Right atrium auricular region (tissue), 2 donors: ENCODE measurements at regions not wholly inside any gene's neighbourhood (a gene's known extent, or its start where the extent isn't known, plus 50 kb on each side); places are given as distances from the start of the nearest gene placed in this dataset.

Experiments
- DNase-seq: peaks from one replicate; pipeline ENCODE4 v3.0.0-alpha.2; 2019; ENCODE audit warnings: low spot score
- H3K27ac ChIP-seq, 2 donors: fragments of 200-600 bp; sonication (generic); 1 replicate in 1 of 2; 2 replicates in 1 of 2; pipeline ENCODE4 v1.5.1; 2016 to 2019
- H3K27me3 ChIP-seq, 2 donors: fragments of 200-600 bp; sonication (generic); one replicate each; pipeline versions ENCODE4 v1.5.1 to v1.6.0; 2017 to 2019
- H3K36me3 ChIP-seq: fragments of 200-600 bp; sonication (generic); one replicate; pipeline ENCODE4 v1.5.1; 2016
- H3K4me1 ChIP-seq, 2 donors: fragments of 200-600 bp; sonication (generic); one replicate each; pipeline versions ENCODE4 v1.5.1 to v1.6.0; 2017 to 2019
- H3K4me3 ChIP-seq, 2 donors: fragments of 200-600 bp; sonication (generic); 1 replicate in 1 of 2; 2 replicates in 1 of 2; pipeline ENCODE4 v1.5.1; 2017 to 2019; ENCODE audit warnings: mild to moderate bottlenecking in 1 of 2, moderate library complexity in 1 of 2
- H3K9me3 ChIP-seq, 2 donors: fragments of 200-600 bp; sonication (generic); one replicate each; pipeline ENCODE4 v1.5.1; 2019
- CTCF ChIP-seq, 2 donors: fragments of 200-600 bp; sonication (generic); IDR thresholded peaks; one replicate each; pipeline ENCODE4 v1.5.1; 2019; ENCODE audit warnings: antibody characterized with exemption in 2 of 2

DNA sequence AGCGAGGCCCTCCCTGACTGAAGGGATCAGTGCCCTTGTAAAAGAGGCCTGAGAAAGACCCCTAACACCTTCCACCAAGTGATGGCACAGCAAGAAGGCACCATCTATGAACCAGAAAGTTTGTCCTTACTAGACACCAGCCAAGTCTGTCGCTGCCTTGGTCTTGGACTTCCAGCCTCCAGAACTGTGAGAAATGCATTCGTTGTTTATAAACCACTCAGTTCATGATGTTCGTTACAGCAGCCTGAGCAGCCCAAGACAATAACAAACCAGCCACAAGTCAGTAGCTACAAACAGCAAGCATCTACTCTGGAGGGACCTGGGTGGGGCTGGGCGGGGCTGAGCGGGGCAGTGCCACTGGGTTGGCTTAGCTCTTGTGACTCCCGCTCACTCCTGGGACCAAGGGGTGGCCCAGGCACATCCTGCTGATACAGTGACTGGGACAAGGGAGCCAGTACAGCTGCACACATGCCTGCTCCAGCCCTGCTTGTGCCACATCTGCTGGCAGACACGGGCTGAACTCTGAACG is 234.9 kb downstream of the IRF8 start:
- no peaks in the 10 kb centered on the region for H3K9me3 ChIP-seq
- H3K36me3 ChIP-seq, result no peaks in the 10 kb centered on the region
- H3K4me1 ChIP-seq, result no peaks in the 10 kb centered on the region
- TF ChIP-seq CTCF (IDR thresholded peaks at IDR 0.05), result no peak
- H3K27ac ChIP-seq, result no peak overlapping the region
- H3K27me3 ChIP-seq, result no peaks in the 10 kb centered on the region
- H3K4me3 ChIP-seq, result no peak overlapping the region
- DNase-seq, result no peak

DNA sequence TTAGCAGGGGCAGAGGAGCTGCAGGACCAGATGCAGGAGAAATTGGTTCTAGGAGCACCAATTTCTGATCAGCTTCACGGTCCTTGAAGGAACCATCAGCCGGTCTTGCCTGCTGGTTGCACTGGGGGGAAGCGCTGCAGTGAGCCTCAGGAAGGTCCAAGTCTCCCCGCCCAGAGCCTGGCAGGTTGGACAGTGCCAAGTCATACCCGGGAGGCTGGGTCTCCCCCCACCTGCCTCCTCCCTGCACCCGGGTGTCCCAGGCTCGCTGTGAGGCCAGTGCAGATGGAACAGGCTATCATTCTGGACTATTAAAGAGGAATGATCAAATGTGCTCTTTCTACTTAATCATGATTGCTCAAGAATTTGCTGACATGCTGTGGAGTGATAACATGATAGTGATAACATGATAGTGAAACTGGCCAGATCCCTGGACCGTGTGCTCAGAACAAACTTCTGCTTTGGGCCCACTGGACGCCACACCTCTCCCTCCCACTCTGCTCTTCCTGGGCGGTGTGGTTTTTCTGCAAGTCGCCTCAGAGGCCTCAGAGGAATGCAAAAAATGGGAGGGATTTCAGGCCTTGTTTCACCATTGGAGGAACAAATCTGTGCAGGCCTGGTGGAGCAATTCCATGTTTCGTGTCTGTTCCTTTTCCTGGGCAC is 236.0 kb downstream of the IRF8 start:
- no peaks in the 10 kb centered on the region for H3K9me3 ChIP-seq
- no peaks in the 10 kb centered on the region for H3K36me3 ChIP-seq
- H3K4me1 ChIP-seq, result no peaks in the 10 kb centered on the region
- no peak for TF ChIP-seq CTCF (IDR thresholded peaks at IDR 0.05)
- DNase-seq, result no peak
- no peak overlapping the region for H3K4me3 ChIP-seq
- no peaks in the 10 kb centered on the region for H3K27me3 ChIP-seq
- no peak overlapping the region for H3K27ac ChIP-seq

- DNase-seq, result no peak
- H3K4me3 ChIP-seq, result no peak overlapping the region
- no peaks in the 10 kb centered on the region for H3K36me3 ChIP-seq
- H3K9me3 ChIP-seq, result no peaks in the 10 kb centered on the region
- TF ChIP-seq CTCF (IDR thresholded peaks at IDR 0.05), result no peak
- H3K27me3 ChIP-seq, result no peaks in the 10 kb centered on the region
- no peak overlapping the region for H3K27ac ChIP-seq
- no peaks in the 10 kb centered on the region for H3K4me1 ChIP-seq
Measured at GRCh38 chr16:86137359-86137758, 238.4 kb downstream of the IRF8 start.

- Histone ChIP-seq H3K27ac (no peak overlapping the region), H3K36me3 (no peaks in the 10 kb centered on the region), H3K27me3 (no peaks in the 10 kb centered on the region), H3K4me3 (no peak overlapping the region), H3K9me3 (no peaks in the 10 kb centered on the region), H3K4me1 (no peaks in the 10 kb centered on the region)
- TF ChIP-seq CTCF (IDR thresholded peaks at IDR 0.05), result no peak
- no peak for DNase-seq
Measured at GRCh38 chr16:86138121-86139085, 239.4 kb downstream of the IRF8 start.

DNA sequence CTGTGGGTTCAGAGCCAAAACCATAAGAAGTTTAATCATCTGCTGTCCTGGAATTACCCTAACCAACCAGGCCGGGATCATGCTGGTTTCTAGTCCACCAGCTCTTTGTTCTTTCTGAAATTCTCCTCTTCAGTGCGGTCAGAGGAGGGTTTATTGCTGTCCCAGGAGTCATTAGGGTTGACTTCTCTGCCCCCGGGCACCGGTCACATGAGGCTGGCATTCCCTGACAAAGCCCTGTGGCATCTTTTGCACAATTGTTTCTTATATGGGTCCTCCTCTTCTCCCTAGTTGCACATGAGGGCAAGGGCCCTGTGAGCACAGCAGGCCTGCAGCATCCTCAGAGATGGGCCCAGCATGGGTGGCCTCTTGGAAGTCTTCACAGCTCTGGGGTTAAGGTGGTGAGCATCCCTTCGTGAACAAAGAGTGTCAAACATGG is 243.9 kb downstream of the IRF8 start:
- Histone ChIP-seq H3K4me3 (no peak overlapping the region), H3K27ac (no peak overlapping the region), H3K27me3 (no peaks in the 10 kb centered on the region), H3K9me3 (no peaks in the 10 kb centered on the region), H3K4me1 (no peaks in the 10 kb centered on the region), H3K36me3 (no peaks in the 10 kb centered on the region)
- no peak for TF ChIP-seq CTCF (IDR thresholded peaks at IDR 0.05)
- no peak for DNase-seq
